ENCODE measurements at regions not wholly inside any gene's neighbourhood (a gene's known extent, or its start where the extent isn't known, plus 50 kb on each side); places are given as distances from the start of the nearest gene placed in this dataset.
"Not testable (repeated sequence)": the region's sequence is repeated elsewhere in the genome, so short reads cannot be mapped to it uniquely, and the experiment has no call there.

DNA sequence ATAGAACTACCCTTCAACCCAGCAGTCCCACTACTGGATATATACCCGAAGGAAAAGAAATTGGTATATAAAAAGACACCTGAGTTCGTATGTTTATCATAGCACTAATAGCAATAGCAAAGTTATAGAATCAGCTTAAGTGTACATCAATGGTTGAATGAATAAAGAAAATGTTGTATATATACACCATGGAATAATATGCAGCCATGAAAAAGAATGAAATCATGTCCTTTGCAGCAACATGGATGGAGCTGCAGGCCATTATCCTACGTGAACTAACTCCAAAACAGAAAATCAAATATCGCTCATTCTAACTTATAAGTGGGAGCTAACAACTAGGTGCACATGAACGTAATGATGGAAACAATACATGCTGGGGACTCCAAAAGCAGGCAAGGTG, 143.5 kb upstream of the GK2 start:
- Histone ChIP-seq H3K27ac (ENCODE audit: low read depth, low read length) (no peak overlapping the region), H3K4me1 (ENCODE audit: insufficient read depth, low read length) (no peaks in the 10 kb centered on the region), H3K36me3 (ENCODE audit: insufficient read depth, low read length) (no peaks in the 10 kb centered on the region), H3K4me3 (ENCODE audit: low read length) (no peak overlapping the region), H3K9me3 (ENCODE audit: low read length) (no peaks in the 10 kb centered on the region), H3K27me3 (ENCODE audit: insufficient read depth, low read length, poor library complexity, severe bottlenecking) (no peaks in the 10 kb centered on the region)
- Mint-ChIP-seq H3K27me3 (no peaks in the 10 kb centered on the region), H3K9me3 (peaks cover 0 to 5% (median 0%) of the 10 kb centered on the region in 5 donors), H3K4me1 (no peaks in the 10 kb centered on the region), H3K27ac (no peak overlapping the region), H3K4me3 (no peak overlapping the region), H3K36me3 (no peaks in the 10 kb centered on the region)
- ChIA-PET CTCF (no interaction called here), POLR2A (no interaction called here)
- DNase-seq, result no peak

DNA sequence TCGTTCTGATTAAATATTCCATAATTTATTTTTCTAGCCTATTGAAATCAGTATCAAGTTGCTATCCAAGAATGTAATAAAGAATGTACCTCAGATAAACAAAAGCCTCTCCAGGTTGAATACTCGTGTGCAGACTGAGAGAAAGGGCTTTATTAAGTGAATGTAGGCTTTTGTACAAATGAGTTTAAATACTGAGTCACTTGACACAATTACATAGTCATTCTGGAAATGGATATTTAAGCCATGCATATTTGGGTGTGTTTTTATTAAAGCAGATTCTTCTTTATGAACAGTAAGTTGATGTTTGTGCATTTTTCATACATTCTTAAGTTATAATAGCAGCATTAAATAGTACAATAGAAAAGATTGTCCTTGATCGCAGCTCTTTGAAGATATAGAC, 139.8 kb upstream of the GK2 start:
- Mint-ChIP-seq H3K27ac (no peak overlapping the region), H3K4me3 (no peak overlapping the region)
- DNase-seq, result no peak

DNA sequence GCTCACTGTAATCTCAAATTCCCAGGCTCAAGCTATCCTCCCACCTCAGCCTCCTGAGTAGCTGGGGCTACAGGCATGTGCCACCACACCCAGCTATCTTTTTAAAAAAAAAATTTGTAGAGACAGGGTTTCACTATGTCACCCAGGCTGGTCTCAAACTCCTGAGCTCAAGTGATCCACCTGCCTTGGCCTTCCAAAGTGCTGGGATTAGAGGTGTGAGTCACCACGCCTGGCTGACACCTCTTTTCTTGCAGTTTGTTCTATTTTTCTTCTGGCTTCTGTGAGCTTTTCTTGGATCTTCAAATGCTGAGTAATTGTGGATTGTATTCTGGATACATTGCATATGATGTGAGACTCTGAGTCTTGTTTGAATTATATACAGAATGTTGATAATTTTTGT, 137.3 kb upstream of the GK2 start:
- H3K4me1 ChIP-seq (ENCODE audit: insufficient read depth, low read length); DNase-seq; H3K9me3 Mint-ChIP-seq; H3K4me1 Mint-ChIP-seq; H3K27ac Mint-ChIP-seq; H3K4me3 ChIP-seq (ENCODE audit: low read length); H3K9me3 ChIP-seq (ENCODE audit: low read length); H3K4me3 Mint-ChIP-seq; H3K36me3 Mint-ChIP-seq; H3K36me3 ChIP-seq (ENCODE audit: insufficient read depth, low read length); POLR2A ChIA-PET; H3K27ac ChIP-seq (ENCODE audit: low read depth, low read length); H3K27me3 ChIP-seq (ENCODE audit: insufficient read depth, low read length, poor library complexity, severe bottlenecking); H3K27me3 Mint-ChIP-seq; CTCF ChIA-PET: not testable (repeated sequence)

More for the DNA sequence above, 139.8 kb upstream of the GK2 start:
- no peak overlapping the region for H3K27ac ChIP-seq (ENCODE audit: low read depth, low read length)
- H3K4me1 Mint-ChIP-seq, result no peaks in the 10 kb centered on the region
- CTCF ChIA-PET, result no interaction called here
- H3K4me1 ChIP-seq (ENCODE audit: insufficient read depth, low read length), result no peaks in the 10 kb centered on the region
- no peaks in the 10 kb centered on the region for H3K36me3 Mint-ChIP-seq
- no peaks in the 10 kb centered on the region for H3K36me3 ChIP-seq (ENCODE audit: insufficient read depth, low read length)
- H3K27me3 Mint-ChIP-seq, result peaks cover 1 to 7% of the 10 kb centered on the region in 2 donors
- peaks cover 0 to 9% (median 2%) of the 10 kb centered on the region in 5 donors for H3K9me3 Mint-ChIP-seq
- no peaks in the 10 kb centered on the region for H3K9me3 ChIP-seq (ENCODE audit: low read length)
- POLR2A ChIA-PET, result no interaction called here
- no peaks in the 10 kb centered on the region for H3K27me3 ChIP-seq (ENCODE audit: insufficient read depth, low read length, poor library complexity, severe bottlenecking)
- no peak overlapping the region for H3K4me3 ChIP-seq (ENCODE audit: low read length)

DNA sequence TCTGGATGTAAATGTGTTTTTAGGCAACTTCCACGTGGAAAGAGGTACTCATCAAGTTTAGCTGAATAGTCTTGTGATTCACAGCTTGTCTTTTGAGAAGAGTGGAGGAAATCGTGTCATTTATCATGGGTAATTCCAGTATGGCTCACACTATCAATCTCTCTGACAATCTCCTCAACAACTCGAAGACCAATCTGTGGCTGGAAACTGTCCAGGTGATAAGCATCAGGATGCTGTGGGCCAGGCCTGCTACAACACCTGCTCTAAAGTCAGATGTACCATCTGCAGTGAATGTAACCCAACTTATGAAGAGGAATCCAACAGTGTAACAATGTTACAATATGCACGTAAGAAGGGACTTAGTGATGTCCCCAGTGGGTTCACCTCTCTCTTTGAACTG, 132.1 kb upstream of the GK2 start:
- H3K9me3 Mint-ChIP-seq, result peaks cover 0 to 2% (median 0%) of the 10 kb centered on the region in 5 donors
- H3K4me1 Mint-ChIP-seq, result no peaks in the 10 kb centered on the region
- no peak overlapping the region for H3K27ac Mint-ChIP-seq
- Histone ChIP-seq H3K9me3 (ENCODE audit: low read length) (no peaks in the 10 kb centered on the region), H3K36me3 (ENCODE audit: insufficient read depth, low read length) (no peaks in the 10 kb centered on the region), H3K27me3 (ENCODE audit: insufficient read depth, low read length, poor library complexity, severe bottlenecking) (no peaks in the 10 kb centered on the region), H3K4me1 (ENCODE audit: insufficient read depth, low read length) (no peaks in the 10 kb centered on the region), H3K4me3 (ENCODE audit: low read length) (no peak overlapping the region), H3K27ac (ENCODE audit: low read depth, low read length) (no peak overlapping the region)
- DNase-seq, result no peak
- H3K36me3 Mint-ChIP-seq, result no peaks in the 10 kb centered on the region
- ChIA-PET POLR2A (interaction anchor here (0.6 kb wide), 1 partner anchor 631 kb away, joined by 8 read pairs; no protein-coding TSS in a partner anchor), CTCF (no interaction called here)
- H3K4me3 Mint-ChIP-seq, result no peak overlapping the region
- H3K27me3 Mint-ChIP-seq, result no peaks in the 10 kb centered on the region

DNA sequence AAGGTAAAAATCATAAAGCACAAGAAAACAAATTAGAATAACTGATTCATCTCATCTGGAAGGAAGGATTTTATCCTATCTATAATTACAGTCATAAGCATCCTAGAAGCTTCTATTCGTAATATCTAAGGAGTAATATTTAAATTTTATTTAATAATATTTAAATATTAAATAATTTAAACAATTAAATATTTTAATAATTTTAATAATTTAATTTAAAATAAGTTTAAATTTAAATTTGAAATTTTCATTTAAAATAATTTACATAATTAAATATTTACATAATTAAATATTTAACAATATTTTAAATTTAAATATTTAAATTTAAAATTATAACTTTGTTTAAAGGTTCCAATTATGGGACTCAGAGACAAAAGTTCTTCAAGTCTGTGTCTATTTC, 127.5 kb upstream of the GK2 start:
- no peak for DNase-seq
- Histone ChIP-seq H3K27me3 (ENCODE audit: insufficient read depth, low read length, poor library complexity, severe bottlenecking) (no peaks in the 10 kb centered on the region), H3K27ac (ENCODE audit: low read depth, low read length) (no peak overlapping the region), H3K9me3 (ENCODE audit: low read length) (no peaks in the 10 kb centered on the region), H3K36me3 (ENCODE audit: insufficient read depth, low read length) (no peaks in the 10 kb centered on the region), H3K4me3 (ENCODE audit: low read length) (no peak overlapping the region), H3K4me1 (ENCODE audit: insufficient read depth, low read length) (no peaks in the 10 kb centered on the region)
- ChIA-PET CTCF (no interaction called here), POLR2A (no interaction called here)
- Mint-ChIP-seq H3K27ac (no peak overlapping the region), H3K4me3 (no peak overlapping the region), H3K4me1 (no peaks in the 10 kb centered on the region), H3K36me3 (no peaks in the 10 kb centered on the region), H3K9me3 (peaks cover 0 to 2% (median 0%) of the 10 kb centered on the region in 5 donors), H3K27me3 (no peaks in the 10 kb centered on the region)

DNA sequence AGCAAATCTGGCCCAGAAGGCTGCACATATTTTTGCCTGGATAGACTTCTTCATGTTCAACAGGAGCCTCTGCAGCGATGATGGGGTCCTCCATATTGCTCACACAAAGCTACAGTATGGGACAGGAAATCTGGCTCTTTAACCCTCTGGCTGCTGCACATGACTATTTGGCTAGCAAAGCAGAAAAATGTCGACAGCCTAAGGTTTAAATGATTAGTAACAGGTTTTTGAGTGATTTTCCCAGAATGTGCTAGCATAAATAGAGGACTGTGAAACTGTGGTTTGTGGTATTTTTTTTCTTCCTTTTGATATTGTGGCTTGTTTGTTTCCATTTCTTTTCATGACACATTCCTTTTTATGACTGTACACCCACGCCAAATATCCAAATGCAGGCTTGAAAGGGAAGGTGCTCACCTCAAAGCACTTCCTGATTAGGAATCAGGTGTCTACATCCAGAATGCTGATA, 120.2 kb upstream of the GK2 start:
- Histone ChIP-seq H3K4me3 (ENCODE audit: low read length) (no peak overlapping the region), H3K27me3 (ENCODE audit: insufficient read depth, low read length, poor library complexity, severe bottlenecking) (no peaks in the 10 kb centered on the region), H3K27ac (ENCODE audit: low read depth, low read length) (no peak overlapping the region), H3K4me1 (ENCODE audit: insufficient read depth, low read length) (no peaks in the 10 kb centered on the region), H3K36me3 (ENCODE audit: insufficient read depth, low read length) (no peaks in the 10 kb centered on the region), H3K9me3 (ENCODE audit: low read length) (no peaks in the 10 kb centered on the region)
- Mint-ChIP-seq H3K4me3 (no peak overlapping the region), H3K27ac (no peak overlapping the region), H3K4me1 (no peaks in the 10 kb centered on the region), H3K36me3 (no peaks in the 10 kb centered on the region), H3K9me3 (peaks cover 0 to 3% (median 0%) of the 10 kb centered on the region in 5 donors), H3K27me3 (no peaks in the 10 kb centered on the region)
- CTCF ChIA-PET, result no interaction called here
- POLR2A ChIA-PET, result no interaction called here
- no peak for DNase-seq

DNA sequence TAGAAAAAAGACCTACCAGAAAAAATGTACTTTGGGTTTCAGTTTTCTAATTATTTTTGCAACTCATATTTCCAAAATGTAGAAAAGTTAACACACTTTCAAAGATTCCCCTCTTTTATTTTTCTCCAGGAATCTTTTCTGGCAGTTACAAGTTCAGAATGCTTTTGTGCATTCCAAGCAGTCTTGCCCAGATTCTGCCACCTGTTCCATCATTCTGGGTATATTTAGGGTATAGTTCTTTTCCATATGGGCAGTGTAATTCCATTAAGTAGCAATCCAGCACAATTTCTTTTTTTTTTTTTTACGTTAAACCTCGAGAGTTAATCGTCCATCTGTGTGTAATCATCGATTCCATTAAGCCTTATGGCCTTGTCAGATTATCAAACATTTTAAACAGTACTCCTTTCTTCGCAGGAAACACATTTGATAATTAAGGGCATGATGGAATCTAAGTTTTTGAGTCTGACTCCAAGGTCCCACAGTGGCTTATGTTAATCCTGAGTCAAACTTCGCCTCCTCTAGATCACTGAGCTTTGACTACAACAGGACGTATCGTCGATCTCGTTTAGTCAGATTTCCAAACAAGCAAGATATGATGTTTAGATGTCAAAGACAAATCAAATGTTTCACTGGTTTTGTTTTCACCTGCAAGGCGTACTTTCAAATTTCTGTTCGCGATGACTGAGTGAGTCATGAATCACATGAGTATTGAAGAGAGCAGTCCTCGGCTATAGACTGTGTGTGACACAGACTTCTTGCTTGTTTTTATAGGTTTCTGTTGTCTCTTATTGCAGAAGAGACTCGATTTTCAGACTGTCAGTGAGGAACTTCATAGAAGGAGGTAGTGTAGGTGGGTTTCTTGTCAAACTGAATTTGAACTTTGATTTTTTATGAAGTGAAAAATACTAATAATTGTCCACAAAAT, 118.9 kb upstream of the GK2 start:
- Histone ChIP-seq H3K4me3 (ENCODE audit: low read length) (no peak overlapping the region), H3K27ac (ENCODE audit: low read depth, low read length) (no peak overlapping the region), H3K36me3 (ENCODE audit: insufficient read depth, low read length) (no peaks in the 10 kb centered on the region), H3K4me1 (ENCODE audit: insufficient read depth, low read length) (no peaks in the 10 kb centered on the region), H3K27me3 (ENCODE audit: insufficient read depth, low read length, poor library complexity, severe bottlenecking) (no peaks in the 10 kb centered on the region), H3K9me3 (ENCODE audit: low read length) (no peaks in the 10 kb centered on the region)
- no peaks in the 10 kb centered on the region for H3K4me1 Mint-ChIP-seq
- POLR2A ChIA-PET, result no interaction called here
- DNase-seq, result no peak
- CTCF ChIA-PET, result no interaction called here
- H3K36me3 Mint-ChIP-seq, result no peaks in the 10 kb centered on the region
- H3K27me3 Mint-ChIP-seq, result no peaks in the 10 kb centered on the region
- peaks cover 0 to 3% (median 0%) of the 10 kb centered on the region in 5 donors for H3K9me3 Mint-ChIP-seq
- no peak overlapping the region for H3K27ac Mint-ChIP-seq
- H3K4me3 Mint-ChIP-seq, result no peak overlapping the region

DNA sequence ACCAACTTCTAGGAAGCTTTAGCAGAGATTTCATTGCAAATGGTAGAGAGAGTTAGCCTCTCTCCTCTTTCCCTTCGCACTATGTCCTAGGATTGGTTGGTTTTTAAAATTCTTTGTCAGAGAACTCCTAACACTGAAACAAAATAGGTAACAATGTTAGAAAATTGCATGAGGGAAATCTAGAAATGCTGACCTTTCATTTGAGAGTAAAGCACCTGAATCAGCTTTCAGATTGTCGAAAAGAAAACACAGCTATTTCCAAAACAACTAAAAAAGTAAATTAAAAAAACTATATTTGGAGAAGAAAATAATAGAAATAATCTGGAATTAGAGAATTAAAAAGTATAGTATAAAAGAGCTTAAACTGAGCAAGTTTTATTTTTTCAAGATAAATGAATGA, 108.1 kb upstream of the GK2 start:
- H3K27ac Mint-ChIP-seq, result no peak overlapping the region
- Histone ChIP-seq H3K27ac (ENCODE audit: low read depth, low read length) (no peak overlapping the region), H3K4me3 (ENCODE audit: low read length) (no peak overlapping the region), H3K36me3 (ENCODE audit: insufficient read depth, low read length) (no peaks in the 10 kb centered on the region), H3K4me1 (ENCODE audit: insufficient read depth, low read length) (no peaks in the 10 kb centered on the region), H3K27me3 (ENCODE audit: insufficient read depth, low read length, poor library complexity, severe bottlenecking) (no peaks in the 10 kb centered on the region), H3K9me3 (ENCODE audit: low read length) (no peaks in the 10 kb centered on the region)
- no peaks in the 10 kb centered on the region for H3K4me1 Mint-ChIP-seq
- no peaks in the 10 kb centered on the region for H3K36me3 Mint-ChIP-seq
- no peaks in the 10 kb centered on the region for H3K27me3 Mint-ChIP-seq
- DNase-seq, result no peak
- H3K9me3 Mint-ChIP-seq, result peaks cover 0 to 9% (median 0%) of the 10 kb centered on the region in 5 donors
- ChIA-PET POLR2A (no interaction called here), CTCF (no interaction called here)
- no peak overlapping the region for H3K4me3 Mint-ChIP-seq

Measured in CD8-positive, alpha-beta memory T cell (primary cell).